Adrenal gland (tissue), 5 donors: ENCODE measurements at regions not wholly inside any gene's neighbourhood (a gene's known extent, or its start where the extent isn't known, plus 50 kb on each side); places are given as distances from the start of the nearest gene placed in this dataset.

ENCODE experiments used
- POLR2A ChIP-seq, 2 donors: fragments of 450-650 bp; IDR thresholded peaks; one replicate each; pipeline ENCODE4 v1.6.1; 2017; ENCODE audit warnings: antibody characterized with exemption in 2 of 2, mild to moderate bottlenecking in 2 of 2, moderate library complexity in 1 of 2
- TF ChIP-seq, protein P1 (sequence below), 6 experiments: fragments of 450-650 bp in 4 of 6; fragments of 200-600 bp in 2 of 6; sonication (generic) in 1 of 6; IDR thresholded peaks; 1 replicate in 5 of 6; 2 replicates in 1 of 6; pipeline versions ENCODE4 v1.5.1 to v1.8.0; 2016 to 2021; ENCODE audit warnings: antibody characterized with exemption in 6 of 6, mild to moderate bottlenecking in 2 of 6, moderate library complexity in 1 of 6
- donor health status: DM: no; HTN: no; CAD: no.

DNA sequence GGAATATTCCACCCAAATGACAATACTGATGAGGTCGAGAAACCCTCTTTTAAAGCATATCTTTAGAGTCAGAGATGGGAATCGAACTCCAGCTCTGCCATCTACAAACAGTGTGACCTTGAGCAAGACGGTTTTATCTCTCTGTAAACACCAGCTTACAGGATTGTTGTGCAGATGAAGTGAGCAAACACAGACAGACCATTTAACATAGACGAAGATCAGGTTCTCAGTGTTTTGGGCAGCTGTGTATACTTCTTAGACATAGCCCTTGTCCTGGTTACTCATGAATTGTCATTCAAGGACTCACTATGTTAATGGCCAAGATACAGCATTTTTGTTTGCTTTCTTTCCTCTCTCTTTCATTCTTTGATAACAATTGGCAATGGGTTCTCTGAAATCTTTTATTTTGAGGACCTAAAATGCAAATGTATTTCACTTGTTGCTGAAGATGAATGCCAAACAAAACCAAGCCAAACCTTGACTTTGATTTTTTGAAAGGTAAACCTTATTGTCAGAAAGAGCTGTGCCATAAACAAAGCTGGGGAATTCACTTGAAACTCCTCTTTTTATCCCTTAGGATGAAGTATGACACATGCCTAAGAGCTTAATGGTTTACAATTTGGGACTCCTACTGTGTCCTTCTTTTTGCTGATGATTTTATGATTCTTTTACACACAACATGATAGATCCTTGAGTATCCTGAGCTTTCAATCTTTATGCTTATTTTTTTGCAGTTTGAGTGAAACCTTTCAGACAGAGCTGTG is 250.0 kb upstream of the PDZRN3 start:
- no peak for TF ChIP-seq POLR2A (IDR thresholded peaks at IDR 0.05)
- TF ChIP-seq, protein P1, sequence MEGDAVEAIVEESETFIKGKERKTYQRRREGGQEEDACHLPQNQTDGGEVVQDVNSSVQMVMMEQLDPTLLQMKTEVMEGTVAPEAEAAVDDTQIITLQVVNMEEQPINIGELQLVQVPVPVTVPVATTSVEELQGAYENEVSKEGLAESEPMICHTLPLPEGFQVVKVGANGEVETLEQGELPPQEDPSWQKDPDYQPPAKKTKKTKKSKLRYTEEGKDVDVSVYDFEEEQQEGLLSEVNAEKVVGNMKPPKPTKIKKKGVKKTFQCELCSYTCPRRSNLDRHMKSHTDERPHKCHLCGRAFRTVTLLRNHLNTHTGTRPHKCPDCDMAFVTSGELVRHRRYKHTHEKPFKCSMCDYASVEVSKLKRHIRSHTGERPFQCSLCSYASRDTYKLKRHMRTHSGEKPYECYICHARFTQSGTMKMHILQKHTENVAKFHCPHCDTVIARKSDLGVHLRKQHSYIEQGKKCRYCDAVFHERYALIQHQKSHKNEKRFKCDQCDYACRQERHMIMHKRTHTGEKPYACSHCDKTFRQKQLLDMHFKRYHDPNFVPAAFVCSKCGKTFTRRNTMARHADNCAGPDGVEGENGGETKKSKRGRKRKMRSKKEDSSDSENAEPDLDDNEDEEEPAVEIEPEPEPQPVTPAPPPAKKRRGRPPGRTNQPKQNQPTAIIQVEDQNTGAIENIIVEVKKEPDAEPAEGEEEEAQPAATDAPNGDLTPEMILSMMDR (IDR thresholded peaks at IDR 0.05), result no peak
